Epithelial cell of esophagus (primary cell): ENCODE measurements at regions not wholly inside any gene's neighbourhood (a gene's known extent, or its start where the extent isn't known, plus 50 kb on each side); places are given as distances from the start of the nearest gene placed in this dataset.
"Not testable (repeated sequence)": the region's sequence is repeated elsewhere in the genome, so short reads cannot be mapped to it uniquely, and the experiment has no call there.

ENCODE experiments used
- DNase-seq: peaks from one replicate; pipeline ENCODE4 v3.0.0; 2010; ENCODE audit warnings: low read depth
- H3K4me3 ChIP-seq: 2 replicates; pipeline ENCODE4 v1.5.1; 2011; ENCODE audit warnings: mild to moderate bottlenecking, low read length, control low read depth
- CTCF ChIP-seq: IDR thresholded peaks from 2 replicates; pipeline ENCODE4 v1.5.1; 2011; ENCODE audit warnings: low read depth, mild to moderate bottlenecking, low read length, control low read depth, inconsistent platforms; ENCODE audit not compliant: insufficient read depth; ENCODE audit errors: missing control alignments

- DNase-seq = no peak
- H3K4me3 ChIP-seq = no peak overlapping the region
- TF ChIP-seq CTCF = no peak
Observed at GRCh38 chr20:51945881-51946280, 143.6 kb upstream of the SALL4 start.

GRCh38 chr20:51945177-51945576, 142.9 kb upstream of the SALL4 start:
- no peak for DNase-seq
- no peak for TF ChIP-seq CTCF
- no peak overlapping the region for H3K4me3 ChIP-seq

- no peak for TF ChIP-seq CTCF
- no peak for DNase-seq
- H3K4me3 ChIP-seq = no peak overlapping the region
Observed at GRCh38 chr20:51943761-51944160, 141.4 kb upstream of the SALL4 start.

- H3K4me3 ChIP-seq, DNase-seq: not testable (repeated sequence)
Observed at GRCh38 chr20:51943326-51943725, 141.0 kb upstream of the SALL4 start.

- TF ChIP-seq CTCF = no peak
Observed at GRCh38 chr20:51941503-51941902, 139.2 kb upstream of the SALL4 start.

GRCh38 chr20:51939259-51939585, 136.9 kb upstream of the SALL4 start:
- no peak for TF ChIP-seq CTCF
- DNase-seq = no peak
- no peak overlapping the region for H3K4me3 ChIP-seq

More at GRCh38 chr20:51941503-51941902, 139.2 kb upstream of the SALL4 start:
- DNase-seq = no peak
- H3K4me3 ChIP-seq = no peak overlapping the region

- H3K4me3 ChIP-seq = no peak overlapping the region
- peak; percentile 25 for DNase-seq
- no peak for TF ChIP-seq CTCF
Observed at GRCh38 chr20:51938559-51939258, 136.4 kb upstream of the SALL4 start.
